ENCODE measurements at regions not wholly inside any gene's neighbourhood (a gene's known extent, or its start where the extent isn't known, plus 50 kb on each side); places are given as distances from the start of the nearest gene placed in this dataset.

GRCh38 chr7:156491435-156491834, 149.1 kb upstream of the RNF32 start:
- no peak for DNase-seq (ENCODE audit: low spot score in 2 of 2)
- H3K4me3 ChIP-seq, result no peak overlapping the region
- TF ChIP-seq EP300 (IDR thresholded peaks at IDR 0.05) (no peak), CTCF (IDR thresholded peaks at IDR 0.05) (no peak), POLR2A (IDR thresholded peaks at IDR 0.05) (no peak)
- H3K27ac ChIP-seq, result no peak overlapping the region
- no peaks in the 10 kb centered on the region for H3K36me3 ChIP-seq
- no peaks in the 10 kb centered on the region for H3K4me1 ChIP-seq
- 45% methylated on average over 5 of the region's 5 CpGs for WGBS
- no peaks in the 10 kb centered on the region for H3K9me3 ChIP-seq
- H3K27me3 ChIP-seq, result no peaks in the 10 kb centered on the region

GRCh38 chr7:156490021-156490800, 150.4 kb upstream of the RNF32 start:
- H3K4me3 ChIP-seq, result no peak overlapping the region
- no peaks in the 10 kb centered on the region for H3K4me1 ChIP-seq
- H3K36me3 ChIP-seq, result no peaks in the 10 kb centered on the region
- H3K27ac ChIP-seq, result no peak overlapping the region
- 82% methylated on average over 8 of the region's 8 CpGs for WGBS
- TF ChIP-seq POLR2AphosphoS5 (IDR thresholded peaks at IDR 0.05) (no peak), CTCF (IDR thresholded peaks at IDR 0.05) (no peak), POLR2A (IDR thresholded peaks at IDR 0.05) (no peak), EP300 (IDR thresholded peaks at IDR 0.05) (no peak)
- DNase-seq (ENCODE audit: low spot score in 2 of 2), result no peak
- H3K9me3 ChIP-seq, result no peaks in the 10 kb centered on the region
- H3K27me3 ChIP-seq, result no peaks in the 10 kb centered on the region

GRCh38 chr7:156487811-156488533, 152.6 kb upstream of the RNF32 start:
- 59% methylated on average over 12 of the region's 12 CpGs for WGBS
- no peak for DNase-seq (ENCODE audit: low spot score in 2 of 2)
- Histone ChIP-seq H3K4me1 (no peaks in the 10 kb centered on the region), H3K27ac (no peak overlapping the region), H3K27me3 (no peaks in the 10 kb centered on the region), H3K9me3 (no peaks in the 10 kb centered on the region), H3K4me3 (no peak overlapping the region), H3K36me3 (no peaks in the 10 kb centered on the region)
- TF ChIP-seq EP300 (IDR thresholded peaks at IDR 0.05) (no peak), POLR2AphosphoS5 (IDR thresholded peaks at IDR 0.05) (no peak), CTCF (IDR thresholded peaks at IDR 0.05) (no peak), POLR2A (IDR thresholded peaks at IDR 0.05) (no peak)

- no peaks in the 10 kb centered on the region for H3K36me3 ChIP-seq
- no peak for DNase-seq (ENCODE audit: low spot score in 2 of 2)
- 67% methylated on average over 12 of the region's 12 CpGs for WGBS
- no peaks in the 10 kb centered on the region for H3K9me3 ChIP-seq
- H3K4me1 ChIP-seq, result peaks cover under 1% of the 10 kb centered on the region
- no peak overlapping the region for H3K27ac ChIP-seq
- TF ChIP-seq CTCF (IDR thresholded peaks at IDR 0.05), result no peak
- no peak for TF ChIP-seq EP300 (IDR thresholded peaks at IDR 0.05)
- TF ChIP-seq POLR2A (IDR thresholded peaks at IDR 0.05), result no peak
- TF ChIP-seq POLR2AphosphoS5 (IDR thresholded peaks at IDR 0.05), result no peak
- H3K4me3 ChIP-seq, result no peak overlapping the region
- H3K27me3 ChIP-seq, result peaks cover 3% of the 10 kb centered on the region
Observed at GRCh38 chr7:156480671-156481070, 159.9 kb upstream of the RNF32 start.

- no peaks in the 10 kb centered on the region for H3K9me3 ChIP-seq
- H3K4me3 ChIP-seq, result no peak overlapping the region
- TF ChIP-seq EP300 (IDR thresholded peaks at IDR 0.05), result no peak
- TF ChIP-seq CTCF (IDR thresholded peaks at IDR 0.05), result no peak
- no peak for TF ChIP-seq POLR2A (IDR thresholded peaks at IDR 0.05)
- TF ChIP-seq POLR2AphosphoS5 (IDR thresholded peaks at IDR 0.05), result no peak
- DNase-seq (ENCODE audit: low spot score in 2 of 2), result no peak
- no peak overlapping the region for H3K27ac ChIP-seq
- WGBS, result 57% methylated on average over 2 of the region's 2 CpGs
- H3K27me3 ChIP-seq, result peaks cover 3% of the 10 kb centered on the region
- H3K36me3 ChIP-seq, result no peaks in the 10 kb centered on the region
- H3K4me1 ChIP-seq, result peaks cover 5% of the 10 kb centered on the region
Observed at GRCh38 chr7:156479596-156479995, 161.0 kb upstream of the RNF32 start.

Measured in suprapubic skin (tissue), 4 donors.